ENCODE measurements at regions not wholly inside any gene's neighbourhood (a gene's known extent, or its start where the extent isn't known, plus 50 kb on each side); places are given as distances from the start of the nearest gene placed in this dataset.
"Not testable (repeated sequence)": the region's sequence is repeated elsewhere in the genome, so short reads cannot be mapped to it uniquely, and the experiment has no call there.

GRCh38 chr5:21341203-21341947, 1353.4 kb upstream of the CDH18 start:
- not testable (repeated sequence) for TF ChIP-seq POLR2A (IDR thresholded peaks at IDR 0.05; ENCODE audit: low read length); GATA1 (IDR thresholded peaks at IDR 0.05; ENCODE audit: low read depth, low read length)
